ENCODE measurements at regions not wholly inside any gene's neighbourhood (a gene's known extent, or its start where the extent isn't known, plus 50 kb on each side); places are given as distances from the start of the nearest gene placed in this dataset.

GRCh38 chr11:119547511-119547910 lies 124.5 kb upstream of the THY1 start:
- DNase-seq (ENCODE audit: low read depth in 1 of 2, low spot score in 1 of 2) = no peak

GRCh38 chr11:119545978-119546915 lies 123.3 kb upstream of the THY1 start:
- DNase-seq (ENCODE audit: low read depth in 1 of 2, low spot score in 1 of 2) = no peak

GRCh38 chr11:119540370-119541125 lies 117.6 kb upstream of the THY1 start:
- DNase-seq (ENCODE audit: low read depth in 1 of 2, low spot score in 1 of 2) = no peak

GRCh38 chr11:119539583-119539982 lies 116.6 kb upstream of the THY1 start:
- no peak for DNase-seq (ENCODE audit: low read depth in 1 of 2, low spot score in 1 of 2)

- DNase-seq (ENCODE audit: low read depth in 1 of 2, low spot score in 1 of 2) = no peak
These were observed 115.8 kb upstream of the THY1 start for GRCh38 chr11:119538753-119539152.

GRCh38 chr11:119537306-119538253 lies 114.6 kb upstream of the THY1 start:
- no peak for DNase-seq (ENCODE audit: low read depth in 1 of 2, low spot score in 1 of 2)

GRCh38 chr11:119536801-119537200 lies 113.8 kb upstream of the THY1 start:
- no peak for DNase-seq (ENCODE audit: low read depth in 1 of 2, low spot score in 1 of 2)

- peak; percentile 7 to 15 for DNase-seq (ENCODE audit: low read depth in 1 of 2, low spot score in 1 of 2)
These were observed 111.2 kb upstream of the THY1 start for GRCh38 chr11:119533921-119534736.

- DNase-seq (ENCODE audit: low read depth in 1 of 2, low spot score in 1 of 2) = no peak
These were observed 110.5 kb upstream of the THY1 start for GRCh38 chr11:119533462-119533861.

GRCh38 chr11:119532551-119532950 lies 109.6 kb upstream of the THY1 start:
- DNase-seq (ENCODE audit: low read depth in 1 of 2, low spot score in 1 of 2) = no peak

- DNase-seq (ENCODE audit: low read depth in 1 of 2, low spot score in 1 of 2) = no peak
These were observed 108.7 kb upstream of the THY1 start for GRCh38 chr11:119531623-119532022.

GRCh38 chr11:119531056-119531455 lies 108.1 kb upstream of the THY1 start:
- DNase-seq (ENCODE audit: low read depth in 1 of 2, low spot score in 1 of 2) = no peak

- no peak for DNase-seq (ENCODE audit: low read depth in 1 of 2, low spot score in 1 of 2)
These were observed 107.5 kb upstream of the THY1 start for GRCh38 chr11:119530509-119530908.

GRCh38 chr11:119529936-119530335 lies 107.0 kb upstream of the THY1 start:
- no peak for DNase-seq (ENCODE audit: low read depth in 1 of 2, low spot score in 1 of 2)

GRCh38 chr11:119529063-119529845 lies 106.3 kb upstream of the THY1 start:
- DNase-seq (ENCODE audit: low read depth in 1 of 2, low spot score in 1 of 2) = no peak

- no peak for DNase-seq (ENCODE audit: low read depth in 1 of 2, low spot score in 1 of 2)
These were observed 102.9 kb upstream of the THY1 start for GRCh38 chr11:119525867-119526196.

- DNase-seq (ENCODE audit: low read depth in 1 of 2, low spot score in 1 of 2) = no peak
These were observed 102.4 kb upstream of the THY1 start for GRCh38 chr11:119525180-119525866.

GRCh38 chr11:119523539-119524157 lies 100.7 kb upstream of the THY1 start:
- DNase-seq (ENCODE audit: low read depth in 1 of 2, low spot score in 1 of 2) = no peak

- DNase-seq (ENCODE audit: low read depth in 1 of 2, low spot score in 1 of 2) = no peak
These were observed 99.6 kb upstream of the THY1 start for GRCh38 chr11:119522609-119523008.

All from activated T-helper 1 cell treated with anti-CD3 and anti-CD28 coated beads, Interleukin-2, amount 50 U/mL, for 16 hours (primary cell).